Caki2 (cell line): ENCODE measurements at regions not wholly inside any gene's neighbourhood (a gene's known extent, or its start where the extent isn't known, plus 50 kb on each side); places are given as distances from the start of the nearest gene placed in this dataset.
"Not testable (repeated sequence)": the region's sequence is repeated elsewhere in the genome, so short reads cannot be mapped to it uniquely, and the experiment has no call there.

Experiments
- DNase-seq: peaks from one replicate; pipeline ENCODE4 v3.0.0-alpha.2; 2015; ENCODE audit warnings: low read depth
- in situ Hi-C: cut with HindIII; loops from 2 replicates; pipeline ENCODE4 v1.10.0; 2016; ENCODE audit warnings: low sequenced_read_pairs, low pct_unique_long_range_greater_than_20kb, mixed read lengths

DNA sequence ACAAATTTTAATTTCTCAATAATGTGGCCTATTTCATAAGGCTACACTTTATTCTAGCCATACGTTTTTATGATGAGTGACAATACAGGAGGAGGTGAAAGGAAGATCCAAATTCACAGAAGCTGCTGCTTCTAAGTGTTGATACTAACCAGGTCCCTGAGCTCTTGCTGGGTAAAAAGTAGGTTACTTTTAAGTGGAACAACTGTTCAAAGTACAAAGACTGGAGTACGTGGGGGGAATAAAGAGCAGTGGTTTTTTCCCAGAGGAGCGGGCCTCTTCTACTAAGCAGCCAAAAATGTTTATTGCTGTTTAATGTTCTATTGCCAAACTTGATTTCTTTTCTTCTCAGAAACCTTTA lies 301.8 kb downstream of the AEBP2 start:
- DNase-seq: no peak
- in situ Hi-C loops: no loop called here

DNA sequence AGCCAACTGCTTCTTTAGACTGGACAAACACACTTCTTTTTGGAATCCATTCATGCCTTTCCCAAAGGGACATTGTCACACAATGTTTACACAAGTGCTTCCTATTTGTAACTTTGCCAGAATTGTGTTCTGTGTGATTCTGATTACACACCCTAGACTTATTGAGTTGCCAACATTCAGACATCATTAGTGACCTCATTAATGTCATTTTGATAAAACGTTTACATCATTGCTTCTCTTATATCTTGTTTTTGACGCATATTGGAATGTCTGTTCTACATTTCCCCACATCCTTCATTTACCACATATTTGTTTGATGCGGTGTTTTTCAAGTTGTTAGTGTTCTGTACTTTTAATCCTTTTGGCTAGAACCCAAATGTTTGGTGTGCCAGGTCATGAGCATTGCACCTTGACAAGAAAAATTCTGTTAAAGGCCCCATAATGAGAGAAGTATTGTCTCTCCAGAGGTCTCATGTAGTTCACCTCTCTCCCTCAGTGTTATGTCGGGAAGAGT lies 305.5 kb downstream of the AEBP2 start:
- in situ Hi-C loops: no loop called here
- peak; percentile 30 for DNase-seq

DNA sequence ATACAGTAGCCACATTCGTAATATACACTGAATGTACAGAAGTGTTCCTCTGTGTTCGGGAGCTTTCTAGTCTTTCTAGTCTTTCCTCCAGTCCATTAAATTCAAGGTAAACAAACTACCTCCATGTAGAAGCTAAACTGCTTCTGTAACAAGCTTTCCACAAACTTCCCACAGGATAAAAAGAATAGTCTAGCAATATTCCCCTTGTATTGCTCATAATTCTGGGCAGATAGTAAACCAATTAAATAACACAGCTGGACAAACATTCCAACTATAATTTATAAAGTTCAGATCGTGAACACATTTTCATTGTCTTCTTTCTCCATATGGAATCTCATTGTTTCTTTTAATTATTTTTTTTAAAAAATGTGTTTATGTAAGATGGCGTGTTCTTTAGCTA lies 307.2 kb downstream of the AEBP2 start:
- no peak for DNase-seq
- in situ Hi-C loops: no loop called here

DNA sequence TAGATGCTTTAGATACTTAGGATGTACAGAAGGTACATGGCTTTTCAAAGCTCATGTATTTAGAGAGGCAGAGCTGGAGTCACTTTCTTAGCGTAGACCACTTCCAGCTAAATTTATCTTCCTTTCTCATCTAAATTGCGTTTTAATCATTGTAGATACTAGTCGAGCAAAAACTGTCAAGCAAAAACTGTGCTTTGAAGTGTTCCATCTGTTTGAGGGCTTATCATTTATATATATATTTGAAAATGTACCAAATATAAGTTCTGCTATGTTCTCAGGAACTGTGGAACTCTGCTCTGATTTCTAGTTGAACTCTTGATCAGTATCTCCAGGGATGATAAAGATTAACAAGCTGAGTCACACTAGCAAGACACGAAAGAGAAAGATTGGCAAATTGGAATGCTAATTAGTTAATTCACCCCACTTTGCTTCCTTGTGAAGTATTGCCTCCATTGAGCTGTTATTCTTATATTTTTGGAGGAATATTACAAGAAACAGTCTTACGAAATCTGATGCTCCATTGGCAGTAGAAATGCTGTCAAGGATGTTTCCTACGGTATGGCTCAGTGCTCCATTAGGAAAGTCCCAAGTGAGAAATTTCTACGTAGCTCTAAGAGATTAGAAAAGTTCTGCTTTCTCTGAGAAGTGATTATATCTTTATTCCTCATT lies 310.7 kb downstream of the AEBP2 start:
- DNase-seq: peak; percentile 20
- in situ Hi-C loops: no loop called here

DNA sequence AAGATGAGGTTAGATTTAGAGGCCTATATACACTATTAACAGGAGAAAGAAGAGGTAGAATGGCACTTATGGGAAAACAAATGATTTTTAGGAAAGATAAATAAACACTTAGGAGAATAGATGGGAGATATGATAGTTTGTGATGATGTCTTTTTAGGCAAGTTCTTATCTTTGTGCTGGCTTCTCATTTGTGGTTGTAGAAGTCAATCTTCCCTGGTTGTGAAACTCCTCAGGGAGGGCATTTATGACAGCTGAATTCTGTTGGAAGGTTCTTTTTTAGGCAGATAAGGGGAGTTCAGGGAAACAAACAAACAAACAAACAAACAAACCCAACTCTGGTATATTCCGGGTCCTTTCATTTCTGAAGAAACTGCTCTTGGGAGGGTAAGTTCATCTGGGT lies 311.8 kb downstream of the AEBP2 start:
- in situ Hi-C loops: no loop called here
- DNase-seq: no peak

DNA sequence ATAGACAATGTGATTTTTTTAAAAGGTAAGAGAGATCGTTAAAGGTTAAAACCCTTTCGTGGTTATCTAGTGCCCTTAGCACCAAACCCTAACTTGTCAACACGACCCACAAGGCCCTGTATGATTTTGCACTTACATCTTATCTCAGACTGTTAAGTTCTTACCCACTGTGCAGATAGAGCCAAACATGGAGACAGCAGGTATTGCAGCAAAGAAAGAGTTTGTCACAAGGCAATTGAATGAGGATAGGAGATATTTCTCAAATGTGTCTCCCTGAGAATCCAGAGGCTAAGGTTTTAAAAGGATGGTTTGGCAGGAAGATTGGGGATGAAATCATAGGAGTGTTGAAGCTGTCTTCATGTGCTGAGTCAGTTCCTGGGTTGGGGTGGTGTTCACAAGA lies 313.4 kb downstream of the AEBP2 start:
- no peak for DNase-seq
- in situ Hi-C loops: no loop called here

DNA sequence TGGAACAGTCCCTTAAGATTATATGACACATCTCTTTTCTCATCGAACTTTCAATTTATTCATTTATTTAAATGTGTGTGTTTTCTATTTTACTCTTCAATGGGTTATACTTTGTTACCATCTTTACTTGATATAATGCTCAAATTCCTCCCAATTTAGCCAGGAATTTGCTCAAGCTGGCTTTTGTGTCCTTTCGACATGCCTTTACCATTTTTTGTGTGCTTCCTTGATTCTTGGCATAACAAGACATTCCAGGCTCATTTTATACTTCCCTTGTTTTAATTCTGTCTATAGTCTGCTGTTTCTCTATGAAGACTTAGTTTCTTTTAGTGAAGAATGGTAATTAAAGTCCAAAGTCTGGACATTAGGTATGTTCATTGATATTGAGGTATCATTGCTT lies 315.8 kb downstream of the AEBP2 start:
- in situ Hi-C loops: no loop called here
- no peak for DNase-seq

DNA sequence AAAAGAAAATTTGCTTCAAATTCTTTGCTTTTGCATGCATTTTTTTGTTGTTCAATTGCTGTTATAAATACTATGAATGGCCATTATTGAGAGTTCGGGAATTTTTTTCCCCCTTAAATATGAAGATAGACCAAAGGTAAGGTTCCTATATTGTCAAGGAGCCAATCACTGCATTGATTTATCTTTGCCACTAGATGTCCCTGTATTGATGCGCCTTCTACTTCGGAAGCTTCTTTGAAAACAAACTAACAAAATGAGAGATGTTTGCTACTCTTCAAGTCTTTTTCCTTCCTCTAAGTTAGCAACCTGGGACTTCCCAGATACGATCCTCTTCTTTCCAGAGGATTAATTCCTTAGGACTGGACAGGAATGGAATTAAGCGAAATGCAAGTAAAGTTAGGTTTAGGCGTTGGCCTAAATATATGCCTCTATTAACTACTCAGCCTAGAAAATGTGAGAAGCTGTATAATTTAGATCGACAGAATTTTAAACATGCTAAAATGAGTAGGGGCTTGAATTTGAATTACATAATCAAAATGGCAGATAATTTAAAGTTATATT lies 318.1 kb downstream of the AEBP2 start:
- no peak for DNase-seq
- in situ Hi-C loops: no loop called here

DNA sequence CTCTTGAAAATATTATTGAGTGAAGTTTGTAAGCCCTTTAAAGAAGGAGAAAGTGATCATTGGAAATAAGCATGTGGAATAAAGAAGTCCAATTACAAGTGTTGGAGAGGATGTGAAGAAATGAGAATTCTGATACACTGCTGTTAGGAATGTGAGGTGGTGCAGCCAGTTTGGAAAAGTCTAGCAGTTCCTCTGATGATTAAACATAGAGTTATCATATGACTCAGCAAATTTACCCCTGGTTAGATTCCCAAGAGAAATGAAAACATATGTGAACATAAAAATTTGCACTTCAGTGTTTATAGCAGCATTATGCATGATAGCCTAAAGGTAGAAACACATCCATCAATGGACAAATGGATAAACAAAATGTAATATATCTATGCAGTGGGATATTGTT lies 319.9 kb downstream of the AEBP2 start:
- DNase-seq: no peak
- in situ Hi-C loops: no loop called here

DNA sequence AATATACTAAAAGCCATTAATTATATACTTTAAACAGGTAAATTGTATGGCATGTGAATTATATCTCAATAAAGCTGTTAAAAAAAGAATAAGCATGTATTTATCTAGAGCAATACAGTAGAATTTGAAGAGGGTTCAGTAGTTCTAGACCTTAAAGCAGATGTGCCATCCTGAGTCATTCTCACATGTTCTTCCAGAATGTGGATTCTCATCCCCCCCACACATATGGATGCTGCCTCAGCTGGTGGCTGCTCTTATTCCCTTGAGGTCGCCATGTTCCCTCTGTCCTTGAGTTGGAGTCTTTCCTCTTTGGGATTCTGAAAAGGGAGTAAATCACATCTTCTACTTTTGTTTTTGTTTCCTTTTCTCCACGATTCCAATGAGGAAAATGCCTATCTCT lies 321.3 kb downstream of the AEBP2 start:
- in situ Hi-C loops: no loop called here
- no peak for DNase-seq

DNA sequence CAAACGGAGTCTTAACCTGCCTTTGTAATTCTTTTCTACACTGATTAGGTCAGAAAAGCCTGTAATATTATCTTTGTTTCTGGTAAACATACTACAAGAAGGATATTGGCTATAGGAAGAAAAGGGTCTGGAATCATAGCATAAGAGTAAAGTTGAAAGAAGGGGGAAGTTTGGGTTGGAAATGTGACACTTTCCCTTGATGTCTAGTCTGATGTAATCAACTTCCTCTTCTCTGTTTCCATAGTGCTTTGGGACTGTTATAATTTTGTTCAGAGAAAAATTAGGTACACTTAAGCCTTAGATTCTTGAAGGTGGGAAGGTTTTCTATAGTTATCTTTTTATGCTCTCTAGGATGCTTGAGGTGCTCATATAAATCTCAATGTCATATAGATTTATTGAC lies 322.2 kb downstream of the AEBP2 start:
- in situ Hi-C loops: no loop called here
- no peak for DNase-seq

DNA sequence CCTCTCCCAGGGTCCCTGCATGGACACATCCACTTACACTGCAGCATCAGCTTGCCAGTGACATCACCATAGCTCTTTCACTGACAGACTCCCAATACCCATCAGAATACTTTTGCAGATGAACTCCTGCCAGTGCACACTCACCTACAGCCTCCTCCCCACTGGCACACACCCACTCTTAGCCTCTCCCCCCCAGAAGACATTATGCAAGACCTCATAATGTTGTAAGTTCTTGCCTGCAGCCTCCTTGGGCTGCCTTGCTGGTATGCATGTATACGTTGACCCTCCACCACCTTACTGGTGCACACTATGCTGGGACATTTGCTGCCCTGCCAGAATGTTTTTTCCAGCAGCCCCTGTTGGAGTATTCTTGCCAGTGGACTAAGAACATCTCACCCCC lies 324.2 kb downstream of the AEBP2 start:
- in situ Hi-C loops: no loop called here
- DNase-seq: no peak

DNA sequence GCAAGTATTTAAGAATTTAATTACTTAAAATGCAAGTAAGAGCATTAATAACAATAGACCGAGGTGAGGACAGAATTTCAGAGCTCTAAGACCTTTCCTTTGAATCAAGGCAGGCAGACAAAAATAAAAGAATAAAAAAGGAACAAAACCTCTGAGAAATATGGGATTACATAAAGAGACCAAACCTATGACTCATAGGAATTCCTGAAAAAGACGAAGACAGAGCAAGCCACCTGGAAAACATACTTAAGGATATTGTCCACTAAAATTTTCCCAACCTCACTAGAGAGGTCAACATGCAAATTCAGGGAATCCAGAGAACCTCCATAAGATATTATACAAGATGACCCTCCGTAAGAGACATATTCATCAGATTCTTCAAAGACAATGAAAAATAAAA lies 325.1 kb downstream of the AEBP2 start:
- in situ Hi-C loops: no loop called here

DNA sequence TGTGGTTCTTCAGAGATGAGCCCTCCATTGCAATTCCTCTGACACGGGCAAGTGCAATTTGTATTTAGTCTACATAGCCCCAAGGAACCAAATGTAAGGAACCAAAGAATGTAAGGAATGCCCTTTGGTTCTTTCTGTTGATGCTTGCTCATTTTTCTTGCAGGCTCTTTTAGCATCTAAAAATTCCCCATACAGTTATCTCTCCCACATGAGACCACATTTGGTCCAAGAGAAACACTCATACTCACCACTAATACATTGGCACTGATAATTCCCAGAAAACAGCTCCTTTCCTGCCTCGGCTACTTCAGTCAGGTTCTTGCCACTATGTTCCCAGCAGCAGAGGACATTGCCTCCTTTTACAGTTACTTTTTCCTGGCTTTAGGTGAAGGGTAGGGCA lies 332.6 kb downstream of the AEBP2 start:
- in situ Hi-C loops: no loop called here
- no peak for DNase-seq

More for the DNA sequence above, 325.1 kb downstream of the AEBP2 start:
- DNase-seq: no peak

DNA sequence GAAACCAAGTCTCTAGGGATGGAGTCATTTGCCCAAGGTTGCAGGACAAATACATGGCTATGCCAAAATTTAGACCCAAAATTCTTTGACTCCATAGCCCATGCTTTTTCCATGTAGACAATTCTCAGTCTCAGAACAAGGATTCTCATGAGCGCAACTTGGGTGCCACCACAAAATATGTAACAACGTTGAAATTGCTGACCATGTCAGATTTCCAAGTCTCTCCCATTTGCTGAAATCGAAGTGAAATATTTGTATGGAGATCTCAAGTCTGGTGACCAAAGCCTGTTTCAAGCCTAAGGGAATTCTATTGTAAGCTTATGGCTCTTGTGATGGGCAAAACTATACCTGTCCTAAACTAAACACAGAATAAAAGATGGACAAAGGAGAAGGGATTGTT lies 333.5 kb downstream of the AEBP2 start:
- in situ Hi-C loops: no loop called here
- no peak for DNase-seq

DNA sequence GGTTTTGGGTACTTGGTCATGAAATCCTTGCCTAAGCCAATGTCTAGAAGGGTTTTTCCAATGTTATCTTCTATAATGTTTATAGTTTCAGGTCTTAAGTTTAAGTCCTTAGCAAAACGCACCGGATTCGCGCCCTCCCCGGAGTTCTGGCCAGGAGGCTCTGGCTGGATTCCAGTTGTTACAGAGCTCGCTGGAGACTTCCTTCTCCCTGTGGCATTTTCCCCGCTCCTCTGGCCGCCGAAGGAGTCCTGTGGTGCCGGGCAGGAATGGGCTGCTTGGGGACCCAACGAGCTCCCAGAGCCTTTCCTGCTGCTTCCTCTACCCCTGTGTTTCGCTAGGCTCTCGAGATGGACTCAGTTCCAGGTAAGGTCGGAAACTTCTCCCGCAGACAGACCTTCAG lies 335.9 kb downstream of the AEBP2 start:
- in situ Hi-C loops: no loop called here

DNA sequence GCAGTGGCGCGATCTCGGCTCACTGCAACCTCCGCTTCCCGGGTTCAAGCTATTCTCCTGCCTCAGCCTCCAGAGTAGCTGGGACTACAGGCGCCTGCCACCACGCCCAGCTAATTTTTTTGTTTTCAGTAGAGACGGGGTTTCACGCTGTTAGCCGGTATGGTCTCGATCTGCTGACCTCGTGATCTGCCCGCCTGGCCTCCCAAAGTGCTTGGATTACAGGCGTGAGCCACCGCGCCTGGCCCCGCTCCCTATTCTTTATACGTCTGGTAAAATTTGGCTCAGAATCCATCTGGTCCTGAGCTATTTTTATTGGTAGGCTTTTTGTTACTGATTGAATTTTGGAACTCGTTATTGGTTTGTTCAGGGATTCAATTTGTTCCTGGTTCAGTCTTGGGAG lies 336.7 kb downstream of the AEBP2 start:
- DNase-seq, in situ Hi-C loops: not testable (repeated sequence)

More for the DNA sequence above, 335.9 kb downstream of the AEBP2 start:
- DNase-seq: no peak

DNA sequence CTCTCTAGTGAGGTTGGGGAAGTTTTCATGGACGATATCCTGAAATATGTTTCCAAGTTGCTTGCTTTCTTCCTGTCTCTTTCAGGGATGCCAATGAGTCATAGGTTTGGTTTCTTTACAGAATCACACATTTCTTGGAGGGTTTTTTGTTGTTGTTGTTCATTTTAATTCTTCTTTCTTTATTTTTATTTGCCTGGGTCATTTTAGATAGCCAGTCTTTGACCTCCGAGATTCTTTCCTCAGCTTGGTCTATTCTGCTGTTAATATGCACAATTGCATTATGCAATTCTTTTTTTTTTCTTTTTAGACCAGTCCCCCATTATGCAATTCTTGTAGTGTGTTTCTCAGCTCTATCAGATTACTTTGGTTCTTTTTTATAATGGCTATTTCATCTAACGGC lies 338.9 kb downstream of the AEBP2 start:
- in situ Hi-C loops: no loop called here
- no peak for DNase-seq

DNA sequence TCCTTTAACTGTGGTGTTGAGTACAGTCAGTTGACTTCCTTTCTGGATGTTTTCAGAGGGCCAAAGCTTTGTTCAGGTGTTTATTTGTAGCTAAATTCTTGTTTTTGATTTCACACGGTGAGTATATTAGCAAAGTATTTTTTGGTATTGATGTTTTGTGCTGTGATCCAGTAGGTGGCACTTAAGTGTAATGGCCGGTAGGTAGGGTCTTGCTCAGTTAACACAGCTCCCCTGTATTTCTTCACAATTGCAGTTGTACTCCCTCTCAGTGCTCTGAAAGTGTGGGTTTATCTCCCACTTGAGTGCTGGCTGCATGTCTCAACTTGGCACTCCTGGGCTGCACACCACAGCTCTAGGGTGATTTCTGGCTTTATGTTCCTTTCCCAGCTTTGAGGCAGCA lies 339.5 kb downstream of the AEBP2 start:
- in situ Hi-C loops: no loop called here
- no peak for DNase-seq

DNA sequence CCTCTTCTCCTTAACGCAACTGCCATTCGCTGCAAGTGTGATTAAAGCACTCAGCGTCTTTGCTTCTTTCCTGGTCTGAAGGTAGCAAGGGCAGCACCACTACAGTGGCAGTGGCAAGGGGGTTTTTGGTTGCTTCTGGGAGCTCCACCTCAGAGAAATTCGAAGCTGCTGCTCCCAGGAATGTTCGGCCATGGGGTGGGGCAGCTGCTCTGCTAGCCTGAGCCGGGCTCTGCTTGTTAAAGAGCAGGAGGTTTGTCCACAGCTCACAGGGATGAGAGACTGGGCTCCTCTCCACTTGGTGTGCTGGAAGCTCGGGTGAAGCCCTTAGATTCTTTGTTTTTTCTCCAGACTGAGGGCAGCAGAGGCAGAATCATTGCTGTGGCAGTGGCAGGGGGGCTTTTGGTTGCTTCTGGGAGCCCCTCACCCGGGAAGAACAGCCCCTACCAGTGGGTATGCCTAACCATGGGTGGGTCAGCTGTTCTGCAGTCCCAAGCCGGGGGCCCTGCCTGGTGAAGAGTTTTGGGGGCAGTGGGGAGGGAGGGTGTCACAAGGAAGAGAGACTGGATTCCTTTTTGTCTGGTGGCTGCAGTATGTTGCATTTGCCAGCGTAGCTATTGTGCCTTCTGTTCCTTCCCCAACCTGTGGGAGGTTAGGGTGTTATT lies 340.2 kb downstream of the AEBP2 start:
- no peak for DNase-seq
- in situ Hi-C loops: no loop called here
